Fibroblast of lung (primary cell): ENCODE measurements at regions not wholly inside any gene's neighbourhood (a gene's known extent, or its start where the extent isn't known, plus 50 kb on each side); places are given as distances from the start of the nearest gene placed in this dataset.

Experiments used
- DNase-seq, 2 donors: peaks; one replicate each; pipeline versions ENCODE4 v3.0.0 to v3.0.0-alpha.2; 2010; ENCODE audit warnings: low read depth in 2 of 2
- H2AFZ ChIP-seq: 2 replicates; pipeline ENCODE4 v1.5.1; 2012; ENCODE audit warnings: low read length, control low read depth, inconsistent platforms
- H3K27ac ChIP-seq: 2 replicates; pipeline ENCODE4 v1.5.1; 2011; ENCODE audit warnings: low read length, control low read depth; ENCODE audit not compliant: insufficient read depth
- H3K27me3 ChIP-seq: 2 replicates; pipeline ENCODE4 v1.5.1; 2011; ENCODE audit warnings: mild to moderate bottlenecking, low read length; ENCODE audit not compliant: control insufficient read depth, insufficient read depth
- H3K36me3 ChIP-seq: 2 replicates; pipeline ENCODE4 v1.5.1; 2011; ENCODE audit warnings: low read length; ENCODE audit not compliant: control insufficient read depth, insufficient read depth
- H3K4me1 ChIP-seq: 2 replicates; pipeline ENCODE4 v1.5.1; 2011; ENCODE audit warnings: low read length; ENCODE audit not compliant: control insufficient read depth, insufficient read depth; ENCODE audit errors: extremely low read depth
- H3K4me2 ChIP-seq: 2 replicates; pipeline ENCODE4 v1.5.1; 2011; ENCODE audit warnings: low read length, control low read depth; ENCODE audit not compliant: insufficient read depth; ENCODE audit errors: extremely low read depth
- H3K4me3 ChIP-seq, 4 experiments: fragments of 200-600 bp in 1 of 4; sonication (generic) in 1 of 4; replicated peaks in 1 of 4; 2 replicates each; pipeline ENCODE4 v1.5.1; 2011 to 2016; ENCODE audit warnings: low read length in 4 of 4, low read depth in 3 of 4, mild to moderate bottlenecking in 3 of 4, control low read depth in 2 of 4, inconsistent platforms in 1 of 4, mixed read lengths in 1 of 4; ENCODE audit not compliant: insufficient read depth in 1 of 4; ENCODE audit errors: control extremely low read depth in 1 of 4
- H3K79me2 ChIP-seq: 2 replicates; pipeline ENCODE4 v1.5.1; 2012; ENCODE audit warnings: mild to moderate bottlenecking, low read length, inconsistent platforms; ENCODE audit not compliant: control insufficient read depth, insufficient read depth
- H3K9ac ChIP-seq: 2 replicates; pipeline ENCODE4 v1.5.1; 2011; ENCODE audit warnings: mild to moderate bottlenecking, low read length, control low read depth; ENCODE audit not compliant: insufficient read depth
- H3K9me3 ChIP-seq: 2 replicates; pipeline ENCODE4 v1.5.1; 2012; ENCODE audit warnings: low read depth, low read length; ENCODE audit not compliant: control insufficient read depth, insufficient read depth
- H4K20me1 ChIP-seq: 2 replicates; pipeline ENCODE4 v1.5.1; 2011; ENCODE audit warnings: low read length; ENCODE audit not compliant: control insufficient read depth, insufficient read depth; ENCODE audit errors: extremely low read depth
- EZH2 ChIP-seq: IDR thresholded peaks from 2 replicates; pipeline ENCODE4 v1.5.1; 2012; ENCODE audit warnings: low read length, control low read depth, mild to moderate bottlenecking; ENCODE audit errors: missing control alignments
- TF ChIP-seq, protein P1 (sequence below), 2 donors: IDR thresholded peaks in 1 of 2; conservative IDR thresholded peaks in 1 of 2; 1 replicate in 1 of 2; 2 replicates in 1 of 2; pipeline ENCODE4 v1.5.1; 2011 to 2012; ENCODE audit warnings: low read length in 2 of 2, control low read depth in 1 of 2, inconsistent platforms in 1 of 2, low read depth in 1 of 2, mild to moderate bottlenecking in 1 of 2

DNA sequence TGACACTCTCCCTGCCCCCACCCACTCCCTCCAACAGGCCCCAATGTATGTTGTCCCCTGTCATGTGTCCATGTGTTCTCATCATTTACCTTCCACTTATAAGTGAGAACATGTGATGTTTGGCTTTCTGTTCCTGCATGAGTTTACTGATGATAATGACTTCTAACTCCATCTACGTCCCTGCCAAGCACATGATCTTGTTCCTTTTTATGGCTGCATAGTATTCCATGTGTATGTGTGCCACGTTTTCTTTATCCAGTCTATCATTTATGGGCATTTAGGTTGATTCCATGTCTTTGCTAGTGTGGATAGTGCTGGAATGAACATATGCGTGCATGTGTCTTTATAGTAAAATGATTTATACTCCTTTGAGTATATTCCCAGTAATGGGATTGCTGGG lies 100.0 kb upstream of the LHX5 start:
- Histone ChIP-seq H3K9ac (no peak overlapping the region), H3K36me3 (no peaks in the 10 kb centered on the region), H3K79me2 (no peaks in the 10 kb centered on the region), H3K9me3 (no peaks in the 10 kb centered on the region), H3K27ac (no peak overlapping the region), H3K4me3 (no peak overlapping the region), H2AFZ (no peak overlapping the region), H3K4me1 (no peaks in the 10 kb centered on the region), H4K20me1 (no peaks in the 10 kb centered on the region), H3K4me2 (no peak overlapping the region), H3K27me3 (no peaks in the 10 kb centered on the region)
- DNase-seq: no peak
- TF ChIP-seq EZH2: no peak
- TF ChIP-seq, protein P1, sequence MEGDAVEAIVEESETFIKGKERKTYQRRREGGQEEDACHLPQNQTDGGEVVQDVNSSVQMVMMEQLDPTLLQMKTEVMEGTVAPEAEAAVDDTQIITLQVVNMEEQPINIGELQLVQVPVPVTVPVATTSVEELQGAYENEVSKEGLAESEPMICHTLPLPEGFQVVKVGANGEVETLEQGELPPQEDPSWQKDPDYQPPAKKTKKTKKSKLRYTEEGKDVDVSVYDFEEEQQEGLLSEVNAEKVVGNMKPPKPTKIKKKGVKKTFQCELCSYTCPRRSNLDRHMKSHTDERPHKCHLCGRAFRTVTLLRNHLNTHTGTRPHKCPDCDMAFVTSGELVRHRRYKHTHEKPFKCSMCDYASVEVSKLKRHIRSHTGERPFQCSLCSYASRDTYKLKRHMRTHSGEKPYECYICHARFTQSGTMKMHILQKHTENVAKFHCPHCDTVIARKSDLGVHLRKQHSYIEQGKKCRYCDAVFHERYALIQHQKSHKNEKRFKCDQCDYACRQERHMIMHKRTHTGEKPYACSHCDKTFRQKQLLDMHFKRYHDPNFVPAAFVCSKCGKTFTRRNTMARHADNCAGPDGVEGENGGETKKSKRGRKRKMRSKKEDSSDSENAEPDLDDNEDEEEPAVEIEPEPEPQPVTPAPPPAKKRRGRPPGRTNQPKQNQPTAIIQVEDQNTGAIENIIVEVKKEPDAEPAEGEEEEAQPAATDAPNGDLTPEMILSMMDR (conservative IDR thresholded peaks at IDR 0.05 in 1 of 2, IDR thresholded peaks at IDR 0.05 in 1 of 2; ENCODE audit: low read depth in 1 of 2, low read length in 2 of 2): no peak

DNA sequence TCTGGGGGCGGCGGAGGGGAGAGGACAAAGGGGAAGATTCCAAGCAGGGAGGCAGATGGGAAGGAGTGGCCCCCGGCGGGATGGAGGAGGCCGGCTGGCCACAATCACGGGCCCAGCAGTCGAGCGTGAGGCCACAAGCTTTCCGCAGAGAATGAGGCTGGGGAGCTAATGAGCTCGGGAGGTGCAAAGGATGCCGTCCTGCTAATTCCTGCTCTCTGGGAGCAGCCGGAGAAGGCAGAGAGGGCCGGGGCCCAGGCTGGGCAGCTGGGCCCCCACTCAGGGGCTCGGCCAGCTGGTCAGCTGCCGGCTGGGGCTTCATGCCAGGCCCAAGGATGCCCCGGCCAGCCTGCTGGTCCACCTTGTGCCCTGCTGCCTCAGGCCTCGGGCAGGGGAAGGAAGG lies 98.1 kb upstream of the LHX5 start:
- H4K20me1 ChIP-seq: no peaks in the 10 kb centered on the region
- H3K4me2 ChIP-seq: no peak overlapping the region
- no peak overlapping the region for H3K9ac ChIP-seq
- H3K9me3 ChIP-seq: no peaks in the 10 kb centered on the region
- H3K4me1 ChIP-seq: no peaks in the 10 kb centered on the region
- no peaks in the 10 kb centered on the region for H3K27me3 ChIP-seq
- H3K27ac ChIP-seq: no peak overlapping the region
- DNase-seq: no peak
- no peak for TF ChIP-seq EZH2
- TF ChIP-seq, protein P1 (conservative IDR thresholded peaks at IDR 0.05 in 1 of 2, IDR thresholded peaks at IDR 0.05 in 1 of 2; ENCODE audit: low read depth in 1 of 2, low read length in 2 of 2): no peak
- no peak overlapping the region for H2AFZ ChIP-seq
- H3K79me2 ChIP-seq: no peaks in the 10 kb centered on the region
- no peak overlapping the region for H3K4me3 ChIP-seq
- no peaks in the 10 kb centered on the region for H3K36me3 ChIP-seq

DNA sequence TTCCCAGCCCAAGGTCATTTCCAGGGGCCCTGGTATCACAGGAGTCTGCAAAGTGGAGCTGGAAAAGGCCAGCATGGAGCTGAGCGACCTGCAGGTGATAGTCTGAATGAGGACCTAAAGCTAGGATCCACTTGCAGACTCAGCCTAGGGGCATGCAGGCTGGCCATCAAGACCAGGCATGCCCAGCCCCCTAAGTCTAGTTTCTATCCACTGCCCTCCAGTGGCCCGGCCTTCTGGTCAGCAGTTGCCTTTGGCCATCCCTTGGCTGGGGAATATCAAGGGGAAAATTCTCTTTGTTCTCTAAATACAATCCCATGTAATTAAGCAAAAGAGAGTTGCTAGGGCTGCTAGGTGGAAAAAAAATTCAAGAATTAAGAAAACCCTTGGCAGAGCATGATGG lies 96.3 kb upstream of the LHX5 start:
- Histone ChIP-seq H3K27me3 (no peaks in the 10 kb centered on the region), H3K9me3 (no peaks in the 10 kb centered on the region), H3K4me3 (no peak overlapping the region), H3K4me2 (no peak overlapping the region), H3K79me2 (no peaks in the 10 kb centered on the region), H2AFZ (no peak overlapping the region), H4K20me1 (no peaks in the 10 kb centered on the region), H3K36me3 (no peaks in the 10 kb centered on the region), H3K9ac (no peak overlapping the region), H3K4me1 (no peaks in the 10 kb centered on the region), H3K27ac (no peak overlapping the region)
- TF ChIP-seq, protein P1 (conservative IDR thresholded peaks at IDR 0.05 in 1 of 2, IDR thresholded peaks at IDR 0.05 in 1 of 2; ENCODE audit: low read depth in 1 of 2, low read length in 2 of 2): no peak
- TF ChIP-seq EZH2: no peak
- no peak for DNase-seq
